ENCODE measurements at regions not wholly inside any gene's neighbourhood (a gene's known extent, or its start where the extent isn't known, plus 50 kb on each side); places are given as distances from the start of the nearest gene placed in this dataset.

- TF ChIP-seq TAF1 (IDR thresholded peaks at IDR 0.05; ENCODE audit: borderline replicate concordance, insufficient read depth, low read length) = no peak
- TF ChIP-seq FOXP2 (optimal IDR thresholded peaks at IDR 0.05; ENCODE audit: borderline replicate concordance, extremely low read depth, extremely low read length, insufficient read depth) = no peak
- no peak for TF ChIP-seq SIN3A (IDR thresholded peaks at IDR 0.05; ENCODE audit: borderline replicate concordance, insufficient read depth, low read length)
- TF ChIP-seq POLR2AphosphoS5 (IDR thresholded peaks at IDR 0.05; ENCODE audit: low read depth, low read length) = no peak
- TF ChIP-seq REST (IDR thresholded peaks at IDR 0.05; ENCODE audit: insufficient read depth in 1 of 2, low read depth in 2 of 2, low read length in 2 of 2) = no peak
These were observed 202.4 kb upstream of the NEBL start for GRCh38 chr10:21099291-21100062.

Measured in PFSK-1 (cell line).